GM18907 (cell line): ENCODE measurements at regions not wholly inside any gene's neighbourhood (a gene's known extent, or its start where the extent isn't known, plus 50 kb on each side); places are given as distances from the start of the nearest gene placed in this dataset.
"Not testable (repeated sequence)": the region's sequence is repeated elsewhere in the genome, so short reads cannot be mapped to it uniquely, and the experiment has no call there.

ENCODE experiments used
- ATAC-seq: cut with Tn5 transposase; IDR thresholded peaks from one replicate; pipeline ENCODE4 v1.9.1; 2021; ENCODE audit warnings: mild to moderate bottlenecking, moderate library complexity; ENCODE audit not compliant: unreplicated experiment

GRCh38 chr4:74505355-74505978, 60.5 kb downstream of the AREG start:
- ATAC-seq: not testable (repeated sequence)

DNA sequence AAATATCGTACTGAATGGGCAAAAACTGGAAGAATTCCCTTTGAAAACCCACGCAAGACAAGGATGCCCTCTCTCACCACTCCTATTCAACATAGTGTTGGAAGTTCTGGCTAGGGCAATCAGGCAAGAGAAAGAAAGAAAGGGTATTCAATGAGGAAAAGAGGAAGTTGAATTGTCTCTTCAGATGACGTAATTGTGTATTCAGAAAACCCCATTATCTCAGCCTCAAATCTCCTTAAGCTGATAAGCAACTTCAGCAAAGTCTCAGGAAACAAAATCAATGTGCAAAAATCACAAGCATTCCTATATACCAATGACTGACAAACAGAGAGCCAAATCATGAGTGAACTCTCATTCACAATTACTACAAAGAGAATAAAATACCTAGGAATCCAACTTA, 64.4 kb downstream of the AREG start:
- ATAC-seq: not testable (repeated sequence)

- no peak for ATAC-seq
Observed at GRCh38 chr4:74516303-74516702, 71.4 kb downstream of the AREG start.

- ATAC-seq: no peak
Observed at GRCh38 chr4:74517996-74518395, 73.1 kb downstream of the AREG start.

GRCh38 chr4:74522251-74522991, 77.5 kb downstream of the AREG start:
- no peak for ATAC-seq

DNA sequence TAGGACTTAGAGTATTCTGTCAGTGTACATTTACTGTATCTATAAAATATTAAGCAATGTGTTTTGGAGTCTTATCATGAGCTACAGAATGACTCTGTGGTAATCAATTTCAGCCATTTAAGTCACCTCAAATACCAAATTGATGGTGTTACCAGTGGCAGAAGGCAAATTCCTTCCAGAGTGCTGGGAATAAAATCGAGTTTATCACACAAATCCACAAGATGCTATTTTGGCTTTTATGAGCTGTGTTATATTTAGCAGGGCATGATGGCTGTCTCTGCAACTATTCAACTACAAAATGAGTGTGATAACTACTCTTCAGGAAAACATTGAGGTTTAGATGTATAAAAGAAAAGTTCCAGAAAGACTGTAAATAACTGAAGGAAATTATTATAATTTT, 78.2 kb downstream of the AREG start:
- no peak for ATAC-seq

DNA sequence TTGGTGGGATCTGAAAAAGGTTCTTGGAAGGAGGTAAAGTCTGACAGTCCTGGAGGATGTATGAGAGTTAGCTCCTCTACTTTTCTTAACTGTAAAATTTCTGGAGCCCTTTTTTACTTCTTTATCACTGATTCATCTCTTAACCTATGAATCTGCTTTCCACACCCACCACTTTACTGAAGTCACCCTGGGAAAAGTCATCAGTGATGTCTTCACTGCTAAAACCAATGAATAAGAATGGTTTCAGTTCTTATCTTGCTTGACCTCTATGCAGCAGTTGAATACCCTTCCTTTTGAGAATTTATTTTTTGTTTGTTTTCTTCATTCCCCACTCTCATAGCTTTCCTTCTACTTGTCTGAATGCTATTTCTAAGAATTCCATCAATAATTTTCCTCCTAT, 80.0 kb downstream of the AREG start:
- ATAC-seq: no peak

DNA sequence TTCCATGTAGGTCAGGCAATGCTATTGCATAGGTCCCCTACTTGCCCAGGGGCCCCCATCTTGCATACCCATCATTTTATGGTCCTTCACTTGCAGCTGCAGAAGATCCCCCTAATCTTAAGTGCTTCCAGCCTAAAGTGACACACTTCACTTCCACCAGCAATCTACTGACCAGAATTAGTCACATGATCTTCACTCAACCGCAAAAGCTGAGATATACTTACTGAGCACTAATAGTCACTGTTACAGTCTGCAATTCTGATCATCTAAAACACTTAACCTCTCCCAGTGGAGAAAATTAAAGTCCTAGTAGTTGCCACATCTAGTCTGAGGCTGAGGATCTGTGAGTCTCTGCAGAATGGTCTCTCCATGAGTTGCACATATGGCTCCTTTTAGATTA, 82.1 kb downstream of the AREG start:
- ATAC-seq: no peak

- no peak for ATAC-seq
Observed at GRCh38 chr4:74528178-74528577, 83.2 kb downstream of the AREG start.

DNA sequence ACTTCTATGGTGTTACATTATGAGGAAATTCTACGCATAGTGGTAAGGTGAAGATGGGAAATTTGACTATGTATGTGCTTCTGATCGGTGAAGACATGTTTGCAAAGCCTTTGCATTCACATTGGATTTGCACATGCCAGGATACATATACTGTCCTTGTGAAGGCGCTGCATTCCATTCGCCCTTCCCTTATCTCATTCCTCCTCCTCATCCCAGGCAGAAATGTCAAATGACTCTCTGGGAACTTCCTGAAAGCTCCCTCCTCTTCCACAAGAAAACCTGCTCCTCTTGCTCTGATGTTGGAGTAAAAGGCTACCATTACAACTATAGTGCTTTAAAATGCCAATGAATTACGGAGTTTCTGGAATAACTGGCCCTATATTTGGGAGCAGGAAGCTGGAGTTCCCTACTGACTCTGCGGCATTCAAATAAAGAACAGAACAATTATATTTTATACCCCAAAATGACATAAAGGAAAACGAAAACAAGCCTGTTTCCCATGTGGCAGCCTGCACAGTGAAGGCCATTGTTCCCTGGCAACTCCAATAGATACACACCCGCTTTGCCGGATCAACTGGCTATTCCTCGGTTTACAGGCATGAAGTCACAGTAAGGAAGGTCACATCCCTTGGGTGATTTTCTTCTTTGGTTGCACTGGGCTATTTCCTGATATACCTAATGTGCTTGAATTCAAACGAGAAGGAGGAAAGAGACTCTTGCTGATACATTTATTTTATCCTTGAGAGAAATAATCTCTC, 84.5 kb downstream of the AREG start:
- ATAC-seq: no peak

DNA sequence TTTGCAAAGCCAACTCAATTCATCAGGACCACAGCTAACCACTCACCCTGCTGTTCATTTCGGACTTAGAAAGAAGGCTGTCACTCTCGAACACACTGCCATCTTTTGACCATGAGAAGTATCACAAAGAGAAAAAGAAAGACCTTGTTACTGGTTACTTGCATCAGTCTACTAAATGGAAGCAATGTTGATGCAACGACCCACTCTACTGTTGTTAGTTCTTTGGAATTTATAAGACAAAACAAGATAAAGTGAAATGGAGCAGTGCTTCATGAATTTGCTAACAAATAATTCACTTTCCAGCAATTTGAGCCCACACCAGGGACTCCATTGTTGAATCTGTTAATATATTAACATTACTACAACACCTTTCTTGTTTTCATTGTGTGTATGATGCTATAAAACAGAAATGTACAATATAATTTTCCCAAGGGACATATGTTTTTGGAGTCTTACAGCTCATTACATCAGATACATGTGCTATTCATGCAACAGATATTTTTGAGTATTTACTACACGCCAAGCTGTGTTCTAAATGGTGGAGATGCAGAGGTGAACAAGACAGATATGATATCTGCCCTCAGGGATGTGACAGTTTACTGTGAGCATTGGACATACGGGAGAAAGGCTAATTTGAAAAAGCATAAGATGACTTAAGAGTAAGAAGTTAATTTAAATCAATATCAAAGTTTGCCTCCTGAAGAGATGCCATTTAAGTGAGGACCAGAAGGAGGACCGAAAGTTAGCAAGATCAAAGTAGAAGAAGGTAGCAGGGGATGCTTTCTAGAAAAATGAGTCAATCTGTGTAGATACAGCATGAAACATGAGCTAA, 87.2 kb downstream of the AREG start:
- ATAC-seq: peak; percentile 93

- ATAC-seq: no peak
Observed at GRCh38 chr4:74534121-74534520, 89.2 kb downstream of the AREG start.

DNA sequence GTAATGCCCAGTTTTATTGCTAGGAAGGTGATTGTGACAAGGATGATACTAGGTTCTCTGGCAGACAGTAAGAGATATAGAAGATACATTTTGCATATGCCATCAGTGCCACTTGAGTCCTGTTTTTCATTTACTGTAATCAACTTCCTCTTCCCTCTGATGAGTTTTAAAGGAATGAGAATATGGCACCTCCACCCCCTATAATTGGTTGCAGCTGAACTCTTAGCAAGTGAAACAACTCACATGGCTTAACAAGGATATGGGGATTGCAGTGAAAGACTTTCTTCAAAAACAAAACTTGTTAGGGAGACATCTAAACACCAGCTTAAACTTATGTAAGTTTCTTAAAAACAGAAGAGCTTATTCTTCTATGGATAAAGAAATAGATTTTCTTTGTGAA, 90.0 kb downstream of the AREG start:
- ATAC-seq: no peak

DNA sequence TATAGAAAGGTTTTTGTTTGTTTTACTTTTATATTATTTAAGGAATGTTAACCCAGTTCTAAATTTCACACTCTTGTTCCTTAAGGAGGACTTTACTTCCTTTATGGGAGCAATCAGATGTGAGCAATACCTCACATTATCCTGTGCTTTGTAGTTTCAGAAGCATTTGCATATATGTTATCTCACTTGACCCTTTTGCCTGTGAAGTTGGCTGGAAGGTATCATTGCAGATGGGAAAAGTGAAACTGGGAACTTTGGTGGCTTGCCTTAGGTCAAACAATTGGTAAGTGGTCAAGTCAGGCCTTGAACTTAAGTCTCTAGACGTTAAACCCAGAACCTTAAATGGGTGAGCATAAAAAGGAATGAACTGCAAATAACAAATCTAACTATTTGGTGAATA, 90.6 kb downstream of the AREG start:
- no peak for ATAC-seq

DNA sequence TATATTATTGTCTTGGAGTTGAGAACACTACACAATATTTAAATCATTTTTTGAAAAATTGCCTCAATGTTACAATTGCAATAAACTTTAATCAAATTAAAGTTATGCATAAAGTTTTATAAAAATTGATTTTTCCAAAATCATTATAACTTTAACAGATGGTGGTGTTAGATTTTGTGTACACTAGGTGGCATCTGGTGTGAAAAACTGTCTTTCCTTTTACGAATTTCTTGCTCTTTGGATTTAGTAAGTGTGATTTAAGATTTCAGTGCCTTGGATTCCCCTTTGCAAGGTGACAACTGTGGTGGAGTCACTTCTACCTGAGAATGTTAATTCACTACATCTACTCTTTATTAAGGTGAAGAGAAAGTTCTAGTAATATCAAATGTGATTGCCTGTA, 91.6 kb downstream of the AREG start:
- no peak for ATAC-seq

- no peak for ATAC-seq
Observed at GRCh38 chr4:74537459-74537858, 92.5 kb downstream of the AREG start.

DNA sequence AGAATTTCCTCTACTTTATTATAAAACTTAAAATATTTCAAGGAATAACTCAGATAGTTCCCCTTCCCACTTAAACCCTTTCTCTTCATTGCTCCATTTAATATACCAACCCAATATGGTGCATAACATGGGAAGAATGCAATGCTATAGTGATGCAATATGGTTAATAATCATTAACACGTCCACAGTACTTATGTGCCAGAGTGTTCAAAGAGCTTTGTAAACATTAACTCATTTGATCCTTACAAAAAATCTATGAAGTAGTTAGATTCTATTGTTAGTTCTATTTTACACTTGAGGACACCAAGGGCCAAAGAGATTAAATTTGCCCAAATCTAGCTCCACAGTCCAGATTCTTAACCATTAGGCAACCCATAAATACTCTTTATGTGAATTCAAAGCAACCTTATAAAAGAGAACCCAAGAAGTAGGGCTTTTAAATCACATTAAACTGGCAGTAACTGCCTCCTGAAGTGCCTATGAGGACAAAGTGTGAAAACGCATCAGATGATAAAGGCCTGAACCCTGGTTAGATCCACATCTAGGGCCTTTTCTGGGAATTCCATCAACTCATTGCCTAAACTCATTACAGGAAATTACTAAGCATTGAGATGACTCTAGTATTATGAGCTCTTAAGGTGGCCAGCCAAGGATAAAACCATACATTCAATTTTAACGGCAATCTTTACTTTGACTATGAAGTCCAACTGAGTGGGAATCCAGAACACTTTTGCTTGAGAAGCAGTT, 94.3 kb downstream of the AREG start:
- peak; percentile 62 for ATAC-seq

GRCh38 chr4:74540193-74540592, 95.3 kb downstream of the AREG start:
- ATAC-seq: no peak

GRCh38 chr4:74541667-74542066, 96.7 kb downstream of the AREG start:
- no peak for ATAC-seq

DNA sequence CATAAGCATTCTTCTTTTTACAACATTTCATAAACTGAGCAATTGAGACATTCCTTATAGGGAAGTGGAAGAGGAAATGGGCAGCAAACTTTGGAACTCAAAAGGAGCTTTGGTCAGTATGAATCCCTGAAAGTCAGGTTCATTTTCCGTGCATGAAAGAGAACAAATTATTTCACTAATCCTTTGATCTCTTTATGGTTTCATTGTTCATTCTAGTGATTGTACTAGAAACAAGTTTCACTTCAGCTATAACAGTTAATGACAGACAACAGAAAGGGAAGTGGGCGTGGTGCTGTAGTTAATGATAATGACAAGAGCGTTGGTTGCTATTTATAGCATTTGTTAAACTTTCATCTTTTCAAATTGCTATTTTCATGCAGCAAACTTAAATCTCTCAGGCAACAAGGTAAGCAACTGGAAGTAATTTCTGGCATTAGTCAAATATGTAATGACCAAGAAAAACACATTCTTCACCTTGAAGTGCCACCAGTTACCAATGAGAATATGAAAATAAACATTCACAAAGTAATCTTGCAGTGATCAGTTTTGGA, 98.4 kb downstream of the AREG start:
- ATAC-seq: peak; percentile 92
